ENCODE measurements at regions not wholly inside any gene's neighbourhood (a gene's known extent, or its start where the extent isn't known, plus 50 kb on each side); places are given as distances from the start of the nearest gene placed in this dataset.

GRCh38 chr6:14802514-14803160, 443.2 kb upstream of the JARID2 start:
- TF ChIP-seq CTCF (IDR thresholded peaks at IDR 0.05; ENCODE audit: insufficient read depth, low read length) (no peak), POLR2AphosphoS5 (IDR thresholded peaks at IDR 0.05; ENCODE audit: low read depth) (no peak), SPI1 (IDR thresholded peaks at IDR 0.05; ENCODE audit: borderline replicate concordance, low read depth) (no peak), GABPA (IDR thresholded peaks at IDR 0.05; ENCODE audit: low read depth) (no peak)

All from HL-60 (cell line).